Spleen (tissue), 7 donors: ENCODE measurements at regions not wholly inside any gene's neighbourhood (a gene's known extent, or its start where the extent isn't known, plus 50 kb on each side); places are given as distances from the start of the nearest gene placed in this dataset.

Experiments used
- POLR2A ChIP-seq, 3 donors: fragments of 450-650 bp; IDR thresholded peaks; one replicate each; pipeline ENCODE4 v1.5.1; 2017; ENCODE audit warnings: antibody characterized with exemption in 3 of 3, mild to moderate bottlenecking in 1 of 3
- POLR2AphosphoS5 ChIP-seq, 3 donors: sonication (generic); formaldehyde crosslinking; IDR thresholded peaks; one replicate each; pipeline ENCODE4 v1.5.1; 2017; ENCODE audit warnings: antibody characterized with exemption in 3 of 3
- TF ChIP-seq, protein P1 (sequence below), 11 experiments: fragments of 200-600 bp in 7 of 11; fragments of 450-650 bp in 4 of 11; sonication (generic) in 4 of 11; IDR thresholded peaks in 8 of 11; conservative IDR thresholded peaks in 3 of 11; 1 replicate in 7 of 11; 2 replicates in 4 of 11; pipeline versions ENCODE4 v1.4.0 to v1.8.0; 2016 to 2021; ENCODE audit warnings: antibody characterized with exemption in 11 of 11, inconsistent platforms in 4 of 11, mild to moderate bottlenecking in 1 of 11
- donor health status: DM: no; HTN: no; CAD: no; lungs with moderate emphysema.
- donor health status: DM: no; HTN: no; CAD: no.
- donor health status: DM: no; HTN: no; CAD: no.

DNA sequence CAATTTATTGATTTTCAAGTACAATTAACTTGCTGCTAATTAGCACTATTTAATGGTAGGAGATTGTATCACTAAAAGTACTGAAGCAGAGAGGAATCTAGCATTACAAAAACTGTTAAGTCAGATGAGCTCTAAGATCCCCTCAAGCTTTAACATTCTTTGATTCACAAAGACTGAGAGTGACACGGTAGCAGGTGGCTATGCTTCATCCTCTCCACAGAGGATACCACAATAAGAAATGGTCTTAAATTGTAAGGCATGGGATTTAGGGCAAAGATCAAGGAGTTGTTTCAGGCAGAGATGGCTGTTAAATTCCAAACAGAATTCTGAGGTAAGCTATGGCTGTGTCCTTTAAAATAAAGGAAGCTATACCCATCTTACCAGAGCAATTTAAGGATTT, 67.8 kb upstream of the BEND6 start:
- TF ChIP-seq, protein P1, sequence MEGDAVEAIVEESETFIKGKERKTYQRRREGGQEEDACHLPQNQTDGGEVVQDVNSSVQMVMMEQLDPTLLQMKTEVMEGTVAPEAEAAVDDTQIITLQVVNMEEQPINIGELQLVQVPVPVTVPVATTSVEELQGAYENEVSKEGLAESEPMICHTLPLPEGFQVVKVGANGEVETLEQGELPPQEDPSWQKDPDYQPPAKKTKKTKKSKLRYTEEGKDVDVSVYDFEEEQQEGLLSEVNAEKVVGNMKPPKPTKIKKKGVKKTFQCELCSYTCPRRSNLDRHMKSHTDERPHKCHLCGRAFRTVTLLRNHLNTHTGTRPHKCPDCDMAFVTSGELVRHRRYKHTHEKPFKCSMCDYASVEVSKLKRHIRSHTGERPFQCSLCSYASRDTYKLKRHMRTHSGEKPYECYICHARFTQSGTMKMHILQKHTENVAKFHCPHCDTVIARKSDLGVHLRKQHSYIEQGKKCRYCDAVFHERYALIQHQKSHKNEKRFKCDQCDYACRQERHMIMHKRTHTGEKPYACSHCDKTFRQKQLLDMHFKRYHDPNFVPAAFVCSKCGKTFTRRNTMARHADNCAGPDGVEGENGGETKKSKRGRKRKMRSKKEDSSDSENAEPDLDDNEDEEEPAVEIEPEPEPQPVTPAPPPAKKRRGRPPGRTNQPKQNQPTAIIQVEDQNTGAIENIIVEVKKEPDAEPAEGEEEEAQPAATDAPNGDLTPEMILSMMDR (IDR thresholded peaks at IDR 0.05 in 8 of 11, conservative IDR thresholded peaks at IDR 0.05 in 3 of 11) = no peak
- no peak for TF ChIP-seq POLR2A (IDR thresholded peaks at IDR 0.05)
- no peak for TF ChIP-seq POLR2AphosphoS5 (IDR thresholded peaks at IDR 0.05)
